GM19463 (cell line): ENCODE measurements at regions not wholly inside any gene's neighbourhood (a gene's known extent, or its start where the extent isn't known, plus 50 kb on each side); places are given as distances from the start of the nearest gene placed in this dataset.

Source experiments
- ATAC-seq: cut with Tn5 transposase; IDR thresholded peaks from one replicate; pipeline ENCODE4 v1.9.1; 2021; ENCODE audit warnings: mild to moderate bottlenecking, moderate library complexity; ENCODE audit not compliant: unreplicated experiment

GRCh38 chr2:212945526-212945925, 205.9 kb downstream of the IKZF2 start:
- ATAC-seq, result no peak

GRCh38 chr2:212943351-212943750, 208.1 kb downstream of the IKZF2 start:
- no peak for ATAC-seq

GRCh38 chr2:212941361-212941760, 210.1 kb downstream of the IKZF2 start:
- ATAC-seq, result no peak

GRCh38 chr2:212940816-212941215, 210.6 kb downstream of the IKZF2 start:
- ATAC-seq, result no peak

GRCh38 chr2:212939777-212940531, 211.5 kb downstream of the IKZF2 start:
- no peak for ATAC-seq

GRCh38 chr2:212938144-212938793, 213.1 kb downstream of the IKZF2 start:
- no peak for ATAC-seq

- no peak for ATAC-seq
These were observed 214.8 kb downstream of the IKZF2 start for GRCh38 chr2:212936572-212936971.

- no peak for ATAC-seq
These were observed 215.7 kb downstream of the IKZF2 start for GRCh38 chr2:212935752-212936151.

- ATAC-seq, result no peak
These were observed 220.1 kb downstream of the IKZF2 start for GRCh38 chr2:212931271-212931670.

GRCh38 chr2:212930556-212931260, 220.7 kb downstream of the IKZF2 start:
- ATAC-seq, result no peak

GRCh38 chr2:212929971-212930370, 221.4 kb downstream of the IKZF2 start:
- ATAC-seq, result no peak

- ATAC-seq, result peak; percentile 70
These were observed 222.3 kb downstream of the IKZF2 start for GRCh38 chr2:212929116-212929515.

GRCh38 chr2:212928681-212929080, 222.7 kb downstream of the IKZF2 start:
- no peak for ATAC-seq

- no peak for ATAC-seq
These were observed 224.5 kb downstream of the IKZF2 start for GRCh38 chr2:212926940-212927339.

GRCh38 chr2:212923393-212923792, 228.0 kb downstream of the IKZF2 start:
- ATAC-seq, result no peak

- no peak for ATAC-seq
These were observed 228.7 kb downstream of the IKZF2 start for GRCh38 chr2:212922701-212923100.

GRCh38 chr2:212921711-212922110, 229.7 kb downstream of the IKZF2 start:
- ATAC-seq, result no peak

- ATAC-seq, result no peak
These were observed 230.4 kb downstream of the IKZF2 start for GRCh38 chr2:212921061-212921460.

GRCh38 chr2:212919238-212919637, 232.2 kb downstream of the IKZF2 start:
- ATAC-seq, result no peak

GRCh38 chr2:212918336-212918735, 233.1 kb downstream of the IKZF2 start:
- no peak for ATAC-seq

- peak; percentile 68 for ATAC-seq
These were observed 236.2 kb downstream of the IKZF2 start for GRCh38 chr2:212915121-212915782.
